ENCODE measurements at regions not wholly inside any gene's neighbourhood (a gene's known extent, or its start where the extent isn't known, plus 50 kb on each side); places are given as distances from the start of the nearest gene placed in this dataset.

- no peak overlapping the region for H3K4me2 ChIP-seq
- H3K4me3 ChIP-seq: no peak overlapping the region
- Mint-ChIP-seq H3K27ac (no peak overlapping the region), H3K36me3 (ENCODE audit: low read depth) (no peaks in the 10 kb centered on the region), H3K4me3 (no peak overlapping the region), H3K4me1 (no peaks in the 10 kb centered on the region), H3K27me3 (ENCODE audit: insufficient read depth, low read depth, poor library complexity) (peaks cover 1% of the 10 kb centered on the region), H3K9me3 (no peaks in the 10 kb centered on the region)
- no peaks in the 10 kb centered on the region for H3K79me2 ChIP-seq (replicated peaks; ENCODE audit: insufficient read depth)
- H3K4me1 ChIP-seq (ENCODE audit: insufficient read depth): no peaks in the 10 kb centered on the region
- H3F3A ChIP-seq (replicated peaks; ENCODE audit: low read depth): no peaks in the 10 kb centered on the region
- no peak for DNase-seq (ENCODE audit: low spot score)
- no peaks in the 10 kb centered on the region for H3K27me3 ChIP-seq (ENCODE audit: insufficient read depth)
- H3K36me3 ChIP-seq (ENCODE audit: insufficient read depth): no peaks in the 10 kb centered on the region
- H3K27ac ChIP-seq (ENCODE audit: low read depth): no peak overlapping the region
- no peaks in the 10 kb centered on the region for H4K20me1 ChIP-seq (replicated peaks; ENCODE audit: insufficient read depth)
- no peak for ATAC-seq
- TF ChIP-seq STAT1 (IDR thresholded peaks at IDR 0.05; ENCODE audit: unreplicated experiment) (no peak), ZNF114 (CRISPR knock-in tag; IDR thresholded peaks at IDR 0.05) (no peak), POLR2AphosphoS5 (IDR thresholded peaks at IDR 0.05; ENCODE audit: low read depth) (no peak), EZH2phosphoT487 (IDR thresholded peaks at IDR 0.05; ENCODE audit: unreplicated experiment) (no peak), NANOG (IDR thresholded peaks at IDR 0.05; ENCODE audit: borderline replicate concordance) (no peak), ZNF462 (CRISPR knock-in tag; IDR thresholded peaks at IDR 0.05) (no peak), REST (IDR thresholded peaks at IDR 0.05; ENCODE audit: unreplicated experiment) (no peak), ETS1 (IDR thresholded peaks at IDR 0.05) (no peak), CTCF (conservative IDR thresholded peaks at IDR 0.05; ENCODE audit: low read depth in 2 of 2) (no peak), ZNF331 (CRISPR knock-in tag; IDR thresholded peaks at IDR 0.05; ENCODE audit: low read depth) (no peak)
- peaks cover 4% of the 10 kb centered on the region; the same call in 1 of the 2 replicates for H3K9me2 ChIP-seq (ENCODE audit: insufficient read depth)
- no peak overlapping the region for H2AFZ ChIP-seq
Observed at GRCh38 chr2:224287531-224287930, 114.4 kb downstream of the FAM124B start.
